ENCODE measurements at regions not wholly inside any gene's neighbourhood (a gene's known extent, or its start where the extent isn't known, plus 50 kb on each side); places are given as distances from the start of the nearest gene placed in this dataset.

- H3K4me1 ChIP-seq (ENCODE audit: control insufficient read depth, low read depth, low read length): peaks cover 20% of the 10 kb centered on the region
- H3K27ac ChIP-seq (ENCODE audit: low read length): no peak overlapping the region
- no peak overlapping the region for H3K4me3 ChIP-seq (ENCODE audit: low read length)
- peaks cover 7% of the 10 kb centered on the region for H3K9me3 ChIP-seq (ENCODE audit: control insufficient read depth, low read depth, low read length)
- no peaks in the 10 kb centered on the region for H3K36me3 ChIP-seq (ENCODE audit: control insufficient read depth, low read depth, low read length)
- no peaks in the 10 kb centered on the region for H3K27me3 ChIP-seq (ENCODE audit: control insufficient read depth, insufficient read depth, low read length)
- no peak overlapping the region for H3K9ac ChIP-seq (ENCODE audit: low read length)
These were observed 136.7 kb downstream of the KDR start for GRCh38 chr4:54988655-54989054.

GRCh38 chr4:54986095-54986846 lies 139.1 kb downstream of the KDR start:
- Histone ChIP-seq H3K4me3 (ENCODE audit: low read length) (no peak overlapping the region), H3K27me3 (ENCODE audit: control insufficient read depth, insufficient read depth, low read length) (no peaks in the 10 kb centered on the region), H3K4me1 (ENCODE audit: control insufficient read depth, low read depth, low read length) (peaks cover 20% of the 10 kb centered on the region), H3K9ac (ENCODE audit: low read length) (no peak overlapping the region), H3K36me3 (ENCODE audit: control insufficient read depth, low read depth, low read length) (no peaks in the 10 kb centered on the region), H3K27ac (ENCODE audit: low read length) (peak overlapping the region; percentile 92), H3K9me3 (ENCODE audit: control insufficient read depth, low read depth, low read length) (peaks cover 7% of the 10 kb centered on the region)

GRCh38 chr4:54976682-54977081 lies 148.7 kb downstream of the KDR start:
- Histone ChIP-seq H3K27me3 (ENCODE audit: control insufficient read depth, insufficient read depth, low read length) (no peaks in the 10 kb centered on the region), H3K27ac (ENCODE audit: low read length) (no peak overlapping the region), H3K9ac (ENCODE audit: low read length) (no peak overlapping the region), H3K9me3 (ENCODE audit: control insufficient read depth, low read depth, low read length) (no peaks in the 10 kb centered on the region), H3K4me1 (ENCODE audit: control insufficient read depth, low read depth, low read length) (no peaks in the 10 kb centered on the region), H3K4me3 (ENCODE audit: low read length) (no peak overlapping the region), H3K36me3 (ENCODE audit: control insufficient read depth, low read depth, low read length) (no peaks in the 10 kb centered on the region)

- Histone ChIP-seq H3K9me3 (ENCODE audit: control insufficient read depth, low read depth, low read length) (no peaks in the 10 kb centered on the region), H3K36me3 (ENCODE audit: control insufficient read depth, low read depth, low read length) (no peaks in the 10 kb centered on the region), H3K27ac (ENCODE audit: low read length) (no peak overlapping the region), H3K27me3 (ENCODE audit: control insufficient read depth, insufficient read depth, low read length) (no peaks in the 10 kb centered on the region), H3K9ac (ENCODE audit: low read length) (no peak overlapping the region), H3K4me3 (ENCODE audit: low read length) (no peak overlapping the region), H3K4me1 (ENCODE audit: control insufficient read depth, low read depth, low read length) (no peaks in the 10 kb centered on the region)
These were observed 149.4 kb downstream of the KDR start for GRCh38 chr4:54976031-54976430.

- no peak overlapping the region for H3K9ac ChIP-seq (ENCODE audit: low read length)
- no peak overlapping the region for H3K4me3 ChIP-seq (ENCODE audit: low read length)
- no peaks in the 10 kb centered on the region for H3K9me3 ChIP-seq (ENCODE audit: control insufficient read depth, low read depth, low read length)
- H3K36me3 ChIP-seq (ENCODE audit: control insufficient read depth, low read depth, low read length): no peaks in the 10 kb centered on the region
- no peaks in the 10 kb centered on the region for H3K27me3 ChIP-seq (ENCODE audit: control insufficient read depth, insufficient read depth, low read length)
- H3K27ac ChIP-seq (ENCODE audit: low read length): no peak overlapping the region
- H3K4me1 ChIP-seq (ENCODE audit: control insufficient read depth, low read depth, low read length): no peaks in the 10 kb centered on the region
These were observed 151.6 kb downstream of the KDR start for GRCh38 chr4:54973784-54974183.

GRCh38 chr4:54971474-54971950 lies 153.9 kb downstream of the KDR start:
- no peak overlapping the region for H3K27ac ChIP-seq (ENCODE audit: low read length)
- H3K9me3 ChIP-seq (ENCODE audit: control insufficient read depth, low read depth, low read length): no peaks in the 10 kb centered on the region
- no peaks in the 10 kb centered on the region for H3K27me3 ChIP-seq (ENCODE audit: control insufficient read depth, insufficient read depth, low read length)
- H3K9ac ChIP-seq (ENCODE audit: low read length): no peak overlapping the region
- no peaks in the 10 kb centered on the region for H3K4me1 ChIP-seq (ENCODE audit: control insufficient read depth, low read depth, low read length)
- H3K4me3 ChIP-seq (ENCODE audit: low read length): no peak overlapping the region
- no peaks in the 10 kb centered on the region for H3K36me3 ChIP-seq (ENCODE audit: control insufficient read depth, low read depth, low read length)

- Histone ChIP-seq H3K36me3 (ENCODE audit: control insufficient read depth, low read depth, low read length) (no peaks in the 10 kb centered on the region), H3K4me1 (ENCODE audit: control insufficient read depth, low read depth, low read length) (no peaks in the 10 kb centered on the region), H3K27me3 (ENCODE audit: control insufficient read depth, insufficient read depth, low read length) (no peaks in the 10 kb centered on the region), H3K9ac (ENCODE audit: low read length) (no peak overlapping the region), H3K27ac (ENCODE audit: low read length) (no peak overlapping the region), H3K4me3 (ENCODE audit: low read length) (no peak overlapping the region), H3K9me3 (ENCODE audit: control insufficient read depth, low read depth, low read length) (no peaks in the 10 kb centered on the region)
These were observed 158.1 kb downstream of the KDR start for GRCh38 chr4:54967289-54967688.

- Histone ChIP-seq H3K9me3 (ENCODE audit: control insufficient read depth, low read depth, low read length) (no peaks in the 10 kb centered on the region), H3K27ac (ENCODE audit: low read length) (no peak overlapping the region), H3K27me3 (ENCODE audit: control insufficient read depth, insufficient read depth, low read length) (no peaks in the 10 kb centered on the region), H3K4me1 (ENCODE audit: control insufficient read depth, low read depth, low read length) (no peaks in the 10 kb centered on the region), H3K4me3 (ENCODE audit: low read length) (no peak overlapping the region), H3K36me3 (ENCODE audit: control insufficient read depth, low read depth, low read length) (no peaks in the 10 kb centered on the region), H3K9ac (ENCODE audit: low read length) (no peak overlapping the region)
These were observed 163.9 kb downstream of the KDR start for GRCh38 chr4:54961357-54961975.

- no peak overlapping the region for H3K27ac ChIP-seq (ENCODE audit: low read length)
- no peak overlapping the region for H3K9ac ChIP-seq (ENCODE audit: low read length)
- no peaks in the 10 kb centered on the region for H3K36me3 ChIP-seq (ENCODE audit: control insufficient read depth, low read depth, low read length)
- H3K4me1 ChIP-seq (ENCODE audit: control insufficient read depth, low read depth, low read length): no peaks in the 10 kb centered on the region
- no peak overlapping the region for H3K4me3 ChIP-seq (ENCODE audit: low read length)
- H3K9me3 ChIP-seq (ENCODE audit: control insufficient read depth, low read depth, low read length): no peaks in the 10 kb centered on the region
- H3K27me3 ChIP-seq (ENCODE audit: control insufficient read depth, insufficient read depth, low read length): no peaks in the 10 kb centered on the region
These were observed 165.7 kb downstream of the KDR start for GRCh38 chr4:54959651-54960116.

GRCh38 chr4:54959131-54959530 lies 166.3 kb downstream of the KDR start:
- H3K9me3 ChIP-seq (ENCODE audit: control insufficient read depth, low read depth, low read length): no peaks in the 10 kb centered on the region
- H3K27me3 ChIP-seq (ENCODE audit: control insufficient read depth, insufficient read depth, low read length): no peaks in the 10 kb centered on the region
- no peaks in the 10 kb centered on the region for H3K36me3 ChIP-seq (ENCODE audit: control insufficient read depth, low read depth, low read length)
- H3K9ac ChIP-seq (ENCODE audit: low read length): no peak overlapping the region
- no peak overlapping the region for H3K4me3 ChIP-seq (ENCODE audit: low read length)
- H3K27ac ChIP-seq (ENCODE audit: low read length): no peak overlapping the region
- no peaks in the 10 kb centered on the region for H3K4me1 ChIP-seq (ENCODE audit: control insufficient read depth, low read depth, low read length)

GRCh38 chr4:54958236-54958635 lies 167.2 kb downstream of the KDR start:
- no peak overlapping the region for H3K9ac ChIP-seq (ENCODE audit: low read length)
- no peak overlapping the region for H3K4me3 ChIP-seq (ENCODE audit: low read length)

More at GRCh38 chr4:54958236-54958635, 167.2 kb downstream of the KDR start:
- H3K27me3 ChIP-seq (ENCODE audit: control insufficient read depth, insufficient read depth, low read length): no peaks in the 10 kb centered on the region
- no peaks in the 10 kb centered on the region for H3K4me1 ChIP-seq (ENCODE audit: control insufficient read depth, low read depth, low read length)
- H3K27ac ChIP-seq (ENCODE audit: low read length): no peak overlapping the region
- H3K9me3 ChIP-seq (ENCODE audit: control insufficient read depth, low read depth, low read length): no peaks in the 10 kb centered on the region
- H3K36me3 ChIP-seq (ENCODE audit: control insufficient read depth, low read depth, low read length): no peaks in the 10 kb centered on the region
